Stimulated activated naive CD4-positive, alpha-beta T cell treated with Interleukin-2 at 50 U/mL for 16 hours (primary cell): ENCODE measurements at regions not wholly inside any gene's neighbourhood (a gene's known extent, or its start where the extent isn't known, plus 50 kb on each side); places are given as distances from the start of the nearest gene placed in this dataset.

Source experiments
- DNase-seq: peaks from one replicate; lab custom pipeline; 2025; lab: John Stamatoyannopoulos, UW

GRCh38 chr15:31245135-31245689, 81.4 kb upstream of the KLF13 start:
- DNase-seq: no peak

DNA sequence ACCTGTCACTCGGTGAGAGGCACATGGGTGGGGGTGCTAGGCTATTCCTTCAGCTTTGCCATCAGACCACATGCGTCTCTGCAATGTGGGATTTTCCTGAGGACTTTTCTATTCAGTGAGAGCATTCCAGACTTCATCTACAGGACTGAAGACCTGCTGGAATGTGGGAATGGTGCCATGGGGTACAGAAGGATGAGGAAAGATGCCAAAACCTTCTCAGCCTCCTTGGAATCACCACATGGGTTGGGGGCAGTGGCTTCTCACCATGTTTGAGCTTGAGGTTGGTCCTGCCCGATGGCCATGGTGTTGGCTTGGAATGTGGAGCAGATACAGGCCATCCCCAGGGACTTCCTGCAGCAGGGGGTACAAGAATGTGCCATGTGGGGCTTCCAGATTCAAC, 80.9 kb upstream of the KLF13 start:
- DNase-seq: no peak

- DNase-seq: no peak
Observed at GRCh38 chr15:31247404-31247803, 79.2 kb upstream of the KLF13 start.

GRCh38 chr15:31248263-31248662, 78.4 kb upstream of the KLF13 start:
- DNase-seq: no peak

DNA sequence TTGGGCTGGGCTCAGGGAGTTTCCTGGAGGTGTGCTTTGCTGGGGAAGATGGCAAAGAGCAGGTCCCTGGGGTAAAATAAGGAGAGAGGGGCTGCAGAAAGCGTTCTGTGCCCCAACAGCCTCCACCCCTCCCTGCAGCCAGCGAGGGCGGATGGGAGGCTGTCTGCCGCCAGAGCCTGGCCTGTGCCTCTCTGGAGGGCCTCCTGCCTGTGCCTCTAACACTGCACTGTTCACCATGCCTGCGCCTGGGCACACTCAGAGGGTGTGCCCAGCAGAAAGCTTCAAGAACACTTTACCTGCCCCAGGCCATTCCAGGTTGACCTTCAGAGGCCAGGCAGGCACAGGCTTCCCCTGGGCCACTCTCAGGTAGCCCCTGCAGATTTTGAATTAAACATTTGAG, 77.7 kb upstream of the KLF13 start:
- DNase-seq: no peak

- DNase-seq: no peak
Observed at GRCh38 chr15:31250033-31250432, 76.6 kb upstream of the KLF13 start.

GRCh38 chr15:31251165-31251564, 75.5 kb upstream of the KLF13 start:
- no peak for DNase-seq

DNA sequence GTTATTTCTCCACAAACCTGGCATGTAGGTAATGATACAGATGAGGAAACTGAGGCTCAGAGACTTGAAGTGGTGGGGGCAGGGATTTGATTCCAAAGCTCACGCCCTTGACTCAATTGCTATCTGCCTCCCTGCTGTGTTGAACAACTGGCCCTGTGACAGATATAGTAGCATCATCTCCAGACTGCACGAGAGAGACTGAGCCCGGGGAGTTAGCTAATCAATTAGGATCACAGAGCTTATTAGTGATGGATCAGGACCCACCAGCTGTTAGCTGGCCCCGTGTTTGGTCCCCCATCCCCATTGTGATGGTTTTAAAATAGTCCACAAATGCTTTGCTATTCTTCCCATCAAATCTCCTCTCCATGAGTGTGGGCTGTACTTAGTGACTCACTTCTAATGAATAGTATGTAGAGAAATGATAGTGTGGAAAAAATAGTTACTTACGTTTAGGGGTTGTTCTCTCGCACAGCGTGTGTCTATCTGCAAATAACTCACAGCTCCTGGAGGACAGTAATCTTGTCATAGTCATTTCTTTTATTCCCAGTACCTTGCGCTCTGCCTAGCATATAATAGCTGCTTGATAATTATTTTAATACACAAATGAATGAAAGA, 74.4 kb upstream of the KLF13 start:
- DNase-seq: no peak

GRCh38 chr15:31254431-31255175, 72.0 kb upstream of the KLF13 start:
- no peak for DNase-seq

DNA sequence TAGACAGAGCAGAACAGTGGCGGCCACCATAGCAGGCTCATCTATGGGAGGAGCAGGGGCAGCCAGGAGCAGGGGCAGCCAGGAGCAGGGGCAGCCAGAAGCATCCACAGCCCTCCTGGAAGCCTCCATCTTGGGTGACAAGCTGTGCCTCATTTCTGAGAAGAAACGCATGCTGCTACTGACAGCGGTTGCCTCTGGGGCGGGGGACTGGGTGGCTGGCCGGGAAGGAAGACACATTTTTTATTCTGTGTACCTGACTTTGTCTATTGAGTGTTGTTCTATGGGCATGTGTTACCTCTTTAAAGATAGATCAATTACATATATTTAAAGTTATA, 71.5 kb upstream of the KLF13 start:
- no peak for DNase-seq

- DNase-seq: no peak
Observed at GRCh38 chr15:31255732-31256377, 70.8 kb upstream of the KLF13 start.

DNA sequence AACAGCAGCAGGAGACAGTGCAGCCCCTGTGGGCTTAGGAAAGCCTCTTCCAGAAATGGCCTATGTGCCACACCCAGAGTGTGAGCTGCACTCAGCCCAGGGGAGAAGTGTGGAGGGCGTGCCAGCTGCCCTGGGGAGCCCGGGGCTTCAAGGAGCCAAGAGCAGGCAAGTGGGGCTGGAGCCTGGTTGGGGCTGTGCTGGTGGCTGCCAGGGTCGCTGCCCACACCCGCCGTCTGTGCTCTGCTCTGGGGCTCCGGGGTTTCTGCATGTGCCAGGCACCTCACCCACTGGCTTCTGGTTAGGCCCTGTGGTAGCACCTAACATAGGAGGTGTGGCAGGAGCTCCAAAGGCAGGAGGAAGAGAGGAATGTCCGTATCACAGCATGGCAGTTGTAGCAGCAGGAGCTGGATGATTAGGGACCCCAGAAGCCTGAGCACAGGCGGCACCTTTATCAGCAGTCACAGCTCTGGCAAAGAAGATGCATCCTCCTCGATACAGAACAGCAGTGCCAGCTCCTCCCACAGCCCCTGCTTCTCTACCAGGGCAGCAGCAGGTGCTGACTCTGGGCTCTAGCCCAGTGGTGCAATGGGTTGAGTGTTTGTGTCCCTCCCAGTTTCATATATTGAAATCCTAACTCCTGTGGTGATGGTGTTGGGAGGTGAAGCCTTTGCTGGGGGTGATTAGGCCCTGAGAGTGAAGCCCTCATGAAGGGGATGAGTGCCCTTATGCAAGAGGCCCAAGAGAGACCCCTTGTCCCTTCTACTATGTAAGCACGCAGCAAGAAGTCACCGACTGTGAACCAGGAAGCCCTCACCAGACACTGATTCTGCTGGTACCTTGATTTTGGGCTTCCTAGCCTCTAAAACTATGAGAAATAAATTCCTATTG, 70.0 kb upstream of the KLF13 start:
- no peak for DNase-seq

GRCh38 chr15:31257286-31257685, 69.3 kb upstream of the KLF13 start:
- no peak for DNase-seq

GRCh38 chr15:31258260-31258659, 68.4 kb upstream of the KLF13 start:
- DNase-seq: no peak

GRCh38 chr15:31259562-31260252, 66.9 kb upstream of the KLF13 start:
- no peak for DNase-seq

DNA sequence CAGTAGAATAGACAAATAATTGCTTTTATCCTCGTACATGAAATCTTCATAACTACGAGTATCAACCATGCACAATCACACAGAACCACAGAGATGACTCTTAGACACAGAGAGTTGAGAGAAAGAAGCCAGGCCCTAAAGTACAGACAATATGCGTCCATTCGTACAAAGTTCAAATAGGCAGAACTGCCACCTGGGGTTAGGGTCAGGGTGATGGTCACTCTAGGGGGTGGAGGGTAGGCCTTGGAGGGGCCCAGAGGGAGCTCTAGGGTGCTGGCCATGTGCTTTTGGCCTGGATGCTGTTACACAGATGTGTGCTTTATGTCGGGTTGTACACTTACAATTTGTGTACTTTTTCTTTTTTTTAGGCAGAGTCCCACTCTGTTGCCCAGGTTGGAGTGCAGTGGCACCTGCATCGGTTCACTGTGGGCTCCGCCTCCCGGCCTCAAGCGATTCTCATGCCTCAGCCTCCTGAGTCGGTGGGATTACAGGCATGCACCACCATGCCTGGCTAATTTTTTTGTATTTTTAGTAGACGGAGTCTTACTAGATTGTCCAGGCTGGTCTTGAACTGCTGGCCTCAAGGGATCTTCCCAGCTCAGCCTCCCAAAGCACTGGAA, 65.9 kb upstream of the KLF13 start:
- no peak for DNase-seq

- no peak for DNase-seq
Observed at GRCh38 chr15:31261266-31262142, 65.1 kb upstream of the KLF13 start.

GRCh38 chr15:31262143-31262530, 64.5 kb upstream of the KLF13 start:
- DNase-seq: no peak

- no peak for DNase-seq
Observed at GRCh38 chr15:31262901-31263671, 63.5 kb upstream of the KLF13 start.
